GM12878 (cell line): ENCODE measurements at regions not wholly inside any gene's neighbourhood (a gene's known extent, or its start where the extent isn't known, plus 50 kb on each side); places are given as distances from the start of the nearest gene placed in this dataset.

ENCODE experiments used
- ATF3 ChIP-seq: IDR thresholded peaks from 2 replicates; pipeline ENCODE4 v1.6.1; 2011; ENCODE audit warnings: low read depth, mild to moderate bottlenecking, low read length, moderate library complexity, borderline replicate concordance; ENCODE audit errors: extremely low read depth
- CREB1 ChIP-seq: IDR thresholded peaks from 2 replicates; pipeline ENCODE4 v1.6.1; 2012; ENCODE audit warnings: low read depth, mild to moderate bottlenecking, inconsistent platforms
- EED ChIP-seq: sonication (generic); IDR thresholded peaks from 2 replicates; pipeline ENCODE4 v1.6.1; 2016; ENCODE audit warnings: antibody characterized with exemption, low read depth
- ETV6 ChIP-seq, 2 experiments: fragments of 450-650 bp in 1 of 2; IDR thresholded peaks in 1 of 2; conservative IDR thresholded peaks in 1 of 2; 2 replicates each; pipeline ENCODE4 v1.6.1; 2014; ENCODE audit warnings: antibody characterized with exemption in 1 of 2, borderline replicate concordance in 1 of 2, low read depth in 1 of 2, mild to moderate bottlenecking in 1 of 2, moderate library complexity in 1 of 2
- FOXK2 ChIP-seq: fragments of 450-650 bp; IDR thresholded peaks from 2 replicates; pipeline ENCODE4 v1.6.1; 2017; ENCODE audit warnings: mild to moderate bottlenecking, moderate library complexity
- HCFC1 ChIP-seq: fragments of 150-350 bp; IDR thresholded peaks from 2 replicates; pipeline ENCODE4 v1.6.1; 2014; ENCODE audit warnings: low read length
- MTA3 ChIP-seq: IDR thresholded peaks from 2 replicates; pipeline ENCODE4 v1.6.1; 2012; ENCODE audit warnings: low read length, inconsistent platforms, borderline replicate concordance
- MYB ChIP-seq: fragments of 150-350 bp; IDR thresholded peaks from 2 replicates; pipeline ENCODE4 v1.6.1; 2014; ENCODE audit warnings: mild to moderate bottlenecking, low read depth, low read length, borderline replicate concordance
- NFYB ChIP-seq: IDR thresholded peaks from 2 replicates; pipeline ENCODE4 v1.6.1; 2011; ENCODE audit warnings: low read depth, mild to moderate bottlenecking, low read length, improper control_type of control experiment, moderate library complexity; ENCODE audit not compliant: insufficient read depth
- NRF1 ChIP-seq: conservative IDR thresholded peaks from 2 replicates; pipeline ENCODE4 v1.6.1; 2011; ENCODE audit warnings: mild to moderate bottlenecking, low read depth, low read length, improper control_type of control experiment
- SIX5 ChIP-seq: IDR thresholded peaks from 2 replicates; pipeline ENCODE4 v1.6.1; 2011; ENCODE audit warnings: mild to moderate bottlenecking, low read depth, low read length, moderate library complexity; ENCODE audit not compliant: severe bottlenecking
- SKIL ChIP-seq: fragments of 450-650 bp; IDR thresholded peaks from 2 replicates; pipeline ENCODE4 v1.6.1; 2017; ENCODE audit warnings: mild to moderate bottlenecking, low read depth, inconsistent platforms; ENCODE audit not compliant: poor library complexity, severe bottlenecking
- TAF1 ChIP-seq: IDR thresholded peaks from 2 replicates; pipeline ENCODE4 v1.6.1; 2011; ENCODE audit warnings: mild to moderate bottlenecking, low read depth, low read length, borderline replicate concordance
- ZNF207 ChIP-seq: fragments of 450-650 bp; IDR thresholded peaks from 2 replicates; pipeline ENCODE4 v1.6.1; 2014; ENCODE audit warnings: antibody characterized with exemption, mild to moderate bottlenecking, borderline replicate concordance
- TF ChIP-seq, protein P1 (sequence below): IDR thresholded peaks from 2 replicates; pipeline ENCODE4 v1.6.1; 2012; ENCODE audit warnings: low read depth, low read length, improper control_type of control experiment
- TF ChIP-seq, protein P2 (sequence below): fragments of 450-650 bp; IDR thresholded peaks from 2 replicates; pipeline ENCODE4 v1.6.1; 2016; ENCODE audit warnings: mild to moderate bottlenecking, moderate library complexity, borderline replicate concordance
- TF ChIP-seq, protein P3 (sequence below): fragments of 450-650 bp; IDR thresholded peaks from 2 replicates; pipeline ENCODE4 v1.6.1; 2017; ENCODE audit warnings: mild to moderate bottlenecking, moderate library complexity

GRCh38 chr4:171629182-171629581, 184.0 kb upstream of the GALNTL6 start (continued):
- TF ChIP-seq, protein P1, sequence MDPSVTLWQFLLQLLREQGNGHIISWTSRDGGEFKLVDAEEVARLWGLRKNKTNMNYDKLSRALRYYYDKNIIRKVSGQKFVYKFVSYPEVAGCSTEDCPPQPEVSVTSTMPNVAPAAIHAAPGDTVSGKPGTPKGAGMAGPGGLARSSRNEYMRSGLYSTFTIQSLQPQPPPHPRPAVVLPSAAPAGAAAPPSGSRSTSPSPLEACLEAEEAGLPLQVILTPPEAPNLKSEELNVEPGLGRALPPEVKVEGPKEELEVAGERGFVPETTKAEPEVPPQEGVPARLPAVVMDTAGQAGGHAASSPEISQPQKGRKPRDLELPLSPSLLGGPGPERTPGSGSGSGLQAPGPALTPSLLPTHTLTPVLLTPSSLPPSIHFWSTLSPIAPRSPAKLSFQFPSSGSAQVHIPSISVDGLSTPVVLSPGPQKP, result no peak
- TF ChIP-seq, protein P2, sequence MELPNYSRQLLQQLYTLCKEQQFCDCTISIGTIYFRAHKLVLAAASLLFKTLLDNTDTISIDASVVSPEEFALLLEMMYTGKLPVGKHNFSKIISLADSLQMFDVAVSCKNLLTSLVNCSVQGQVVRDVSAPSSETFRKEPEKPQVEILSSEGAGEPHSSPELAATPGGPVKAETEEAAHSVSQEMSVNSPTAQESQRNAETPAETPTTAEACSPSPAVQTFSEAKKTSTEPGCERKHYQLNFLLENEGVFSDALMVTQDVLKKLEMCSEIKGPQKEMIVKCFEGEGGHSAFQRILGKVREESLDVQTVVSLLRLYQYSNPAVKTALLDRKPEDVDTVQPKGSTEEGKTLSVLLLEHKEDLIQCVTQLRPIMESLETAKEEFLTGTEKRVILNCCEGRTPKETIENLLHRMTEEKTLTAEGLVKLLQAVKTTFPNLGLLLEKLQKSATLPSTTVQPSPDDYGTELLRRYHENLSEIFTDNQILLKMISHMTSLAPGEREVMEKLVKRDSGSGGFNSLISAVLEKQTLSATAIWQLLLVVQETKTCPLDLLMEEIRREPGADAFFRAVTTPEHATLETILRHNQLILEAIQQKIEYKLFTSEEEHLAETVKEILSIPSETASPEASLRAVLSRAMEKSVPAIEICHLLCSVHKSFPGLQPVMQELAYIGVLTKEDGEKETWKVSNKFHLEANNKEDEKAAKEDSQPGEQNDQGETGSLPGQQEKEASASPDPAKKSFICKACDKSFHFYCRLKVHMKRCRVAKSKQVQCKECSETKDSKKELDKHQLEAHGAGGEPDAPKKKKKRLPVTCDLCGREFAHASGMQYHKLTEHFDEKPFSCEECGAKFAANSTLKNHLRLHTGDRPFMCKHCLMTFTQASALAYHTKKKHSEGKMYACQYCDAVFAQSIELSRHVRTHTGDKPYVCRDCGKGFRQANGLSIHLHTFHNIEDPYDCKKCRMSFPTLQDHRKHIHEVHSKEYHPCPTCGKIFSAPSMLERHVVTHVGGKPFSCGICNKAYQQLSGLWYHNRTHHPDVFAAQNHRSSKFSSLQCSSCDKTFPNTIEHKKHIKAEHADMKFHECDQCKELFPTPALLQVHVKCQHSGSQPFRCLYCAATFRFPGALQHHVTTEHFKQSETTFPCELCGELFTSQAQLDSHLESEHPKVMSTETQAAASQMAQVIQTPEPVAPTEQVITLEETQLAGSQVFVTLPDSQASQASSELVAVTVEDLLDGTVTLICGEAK, result no peak
- no peak for TF ChIP-seq ATF3
- no peak for TF ChIP-seq MYB
- TF ChIP-seq TAF1, result no peak
- TF ChIP-seq EED, result no peak
- peak; percentile 26 for TF ChIP-seq SKIL
- TF ChIP-seq FOXK2, result no peak
- TF ChIP-seq MTA3, result no peak
- TF ChIP-seq ZNF207, result no peak
- TF ChIP-seq NRF1, result no peak
- TF ChIP-seq SIX5, result no peak
- no peak for TF ChIP-seq HCFC1
- 0 out of 2 replicates have a peak, but pooled peaks have one; percentile 50 for TF ChIP-seq CREB1
- TF ChIP-seq, protein P3, sequence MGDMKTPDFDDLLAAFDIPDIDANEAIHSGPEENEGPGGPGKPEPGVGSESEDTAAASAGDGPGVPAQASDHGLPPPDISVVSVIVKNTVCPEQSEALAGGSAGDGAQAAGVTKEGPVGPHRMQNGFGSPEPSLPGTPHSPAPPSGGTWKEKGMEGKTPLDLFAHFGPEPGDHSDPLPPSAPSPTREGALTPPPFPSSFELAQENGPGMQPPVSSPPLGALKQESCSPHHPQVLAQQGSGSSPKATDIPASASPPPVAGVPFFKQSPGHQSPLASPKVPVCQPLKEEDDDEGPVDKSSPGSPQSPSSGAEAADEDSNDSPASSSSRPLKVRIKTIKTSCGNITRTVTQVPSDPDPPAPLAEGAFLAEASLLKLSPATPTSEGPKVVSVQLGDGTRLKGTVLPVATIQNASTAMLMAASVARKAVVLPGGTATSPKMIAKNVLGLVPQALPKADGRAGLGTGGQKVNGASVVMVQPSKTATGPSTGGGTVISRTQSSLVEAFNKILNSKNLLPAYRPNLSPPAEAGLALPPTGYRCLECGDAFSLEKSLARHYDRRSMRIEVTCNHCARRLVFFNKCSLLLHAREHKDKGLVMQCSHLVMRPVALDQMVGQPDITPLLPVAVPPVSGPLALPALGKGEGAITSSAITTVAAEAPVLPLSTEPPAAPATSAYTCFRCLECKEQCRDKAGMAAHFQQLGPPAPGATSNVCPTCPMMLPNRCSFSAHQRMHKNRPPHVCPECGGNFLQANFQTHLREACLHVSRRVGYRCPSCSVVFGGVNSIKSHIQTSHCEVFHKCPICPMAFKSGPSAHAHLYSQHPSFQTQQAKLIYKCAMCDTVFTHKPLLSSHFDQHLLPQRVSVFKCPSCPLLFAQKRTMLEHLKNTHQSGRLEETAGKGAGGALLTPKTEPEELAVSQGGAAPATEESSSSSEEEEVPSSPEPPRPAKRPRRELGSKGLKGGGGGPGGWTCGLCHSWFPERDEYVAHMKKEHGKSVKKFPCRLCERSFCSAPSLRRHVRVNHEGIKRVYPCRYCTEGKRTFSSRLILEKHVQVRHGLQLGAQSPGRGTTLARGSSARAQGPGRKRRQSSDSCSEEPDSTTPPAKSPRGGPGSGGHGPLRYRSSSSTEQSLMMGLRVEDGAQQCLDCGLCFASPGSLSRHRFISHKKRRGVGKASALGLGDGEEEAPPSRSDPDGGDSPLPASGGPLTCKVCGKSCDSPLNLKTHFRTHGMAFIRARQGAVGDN, result no peak
- no peak for TF ChIP-seq NFYB
- peak in 1 of 2 experiments; percentile 57; a peak in 1 of 4 replicates for TF ChIP-seq ETV6 (conservative IDR thresholded peaks at IDR 0.05 in 1 of 2, IDR thresholded peaks at IDR 0.05 in 1 of 2; ENCODE audit: borderline replicate concordance in 1 of 2, low read depth in 1 of 2)
